Type B pancreatic cell (in vitro differentiated cells): ENCODE measurements at regions not wholly inside any gene's neighbourhood (a gene's known extent, or its start where the extent isn't known, plus 50 kb on each side); places are given as distances from the start of the nearest gene placed in this dataset.

ENCODE experiments used
- DNase-seq: peaks from one replicate; pipeline ENCODE4 v3.0.0; 2021; ENCODE audit warnings: mixed read lengths; ENCODE audit not compliant: unreplicated experiment; ENCODE audit errors: extremely low spot score
- H3K27ac Mint-ChIP-seq: 2 replicates; pipeline ENCODE4 v1.8.0; 2021; ENCODE audit warnings: mild to moderate bottlenecking, mixed read lengths
- H3K27me3 Mint-ChIP-seq: 2 replicates; pipeline ENCODE4 v1.8.0; 2021; ENCODE audit warnings: mixed read lengths
- H3K36me3 Mint-ChIP-seq: 2 replicates; pipeline ENCODE4 v1.8.0; 2021; ENCODE audit warnings: mixed read lengths
- H3K4me1 Mint-ChIP-seq: one replicate; pipeline ENCODE4 v1.8.0; 2021; ENCODE audit warnings: mixed read lengths; ENCODE audit not compliant: unreplicated experiment
- H3K4me3 Mint-ChIP-seq: 2 replicates; pipeline ENCODE4 v1.8.0; 2021; ENCODE audit warnings: mild to moderate bottlenecking, mixed read lengths
- H3K9me3 Mint-ChIP-seq: 2 replicates; pipeline ENCODE4 v1.8.0; 2021; ENCODE audit warnings: mixed read lengths
- TF ChIP-seq, protein P1 (sequence below): fragments of 200-600 bp; sonication (generic); conservative IDR thresholded peaks from 2 replicates; pipeline ENCODE4 v1.5.0; 2021; ENCODE audit warnings: antibody characterized with exemption, mild to moderate bottlenecking

DNA sequence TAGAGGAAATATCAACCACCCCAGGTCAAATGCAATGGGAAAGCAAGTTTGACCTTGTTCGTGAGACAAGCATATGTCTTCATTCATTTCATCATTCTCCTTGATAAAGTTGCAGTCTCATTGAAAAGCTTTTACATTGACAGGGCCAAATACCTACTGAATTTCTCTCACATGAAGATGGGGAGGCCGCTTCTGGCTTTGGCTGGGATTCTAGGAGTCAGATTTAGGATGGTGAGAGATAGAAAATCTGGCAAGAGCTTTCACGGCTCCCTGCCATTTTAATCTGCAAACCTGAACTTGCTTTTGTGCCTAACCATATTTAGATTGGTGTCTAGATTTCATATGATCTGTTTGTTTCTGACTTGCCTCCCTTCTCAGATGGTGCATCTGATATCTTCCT lies 88.0 kb downstream of the TMEM100 start:
- TF ChIP-seq, protein P1, sequence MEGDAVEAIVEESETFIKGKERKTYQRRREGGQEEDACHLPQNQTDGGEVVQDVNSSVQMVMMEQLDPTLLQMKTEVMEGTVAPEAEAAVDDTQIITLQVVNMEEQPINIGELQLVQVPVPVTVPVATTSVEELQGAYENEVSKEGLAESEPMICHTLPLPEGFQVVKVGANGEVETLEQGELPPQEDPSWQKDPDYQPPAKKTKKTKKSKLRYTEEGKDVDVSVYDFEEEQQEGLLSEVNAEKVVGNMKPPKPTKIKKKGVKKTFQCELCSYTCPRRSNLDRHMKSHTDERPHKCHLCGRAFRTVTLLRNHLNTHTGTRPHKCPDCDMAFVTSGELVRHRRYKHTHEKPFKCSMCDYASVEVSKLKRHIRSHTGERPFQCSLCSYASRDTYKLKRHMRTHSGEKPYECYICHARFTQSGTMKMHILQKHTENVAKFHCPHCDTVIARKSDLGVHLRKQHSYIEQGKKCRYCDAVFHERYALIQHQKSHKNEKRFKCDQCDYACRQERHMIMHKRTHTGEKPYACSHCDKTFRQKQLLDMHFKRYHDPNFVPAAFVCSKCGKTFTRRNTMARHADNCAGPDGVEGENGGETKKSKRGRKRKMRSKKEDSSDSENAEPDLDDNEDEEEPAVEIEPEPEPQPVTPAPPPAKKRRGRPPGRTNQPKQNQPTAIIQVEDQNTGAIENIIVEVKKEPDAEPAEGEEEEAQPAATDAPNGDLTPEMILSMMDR: no peak
- Mint-ChIP-seq H3K4me3 (no peak overlapping the region), H3K4me1 (peaks cover 11% of the 10 kb centered on the region), H3K36me3 (no peaks in the 10 kb centered on the region), H3K27me3 (no peaks in the 10 kb centered on the region), H3K27ac (no peak overlapping the region), H3K9me3 (no peaks in the 10 kb centered on the region)
- no peak for DNase-seq

DNA sequence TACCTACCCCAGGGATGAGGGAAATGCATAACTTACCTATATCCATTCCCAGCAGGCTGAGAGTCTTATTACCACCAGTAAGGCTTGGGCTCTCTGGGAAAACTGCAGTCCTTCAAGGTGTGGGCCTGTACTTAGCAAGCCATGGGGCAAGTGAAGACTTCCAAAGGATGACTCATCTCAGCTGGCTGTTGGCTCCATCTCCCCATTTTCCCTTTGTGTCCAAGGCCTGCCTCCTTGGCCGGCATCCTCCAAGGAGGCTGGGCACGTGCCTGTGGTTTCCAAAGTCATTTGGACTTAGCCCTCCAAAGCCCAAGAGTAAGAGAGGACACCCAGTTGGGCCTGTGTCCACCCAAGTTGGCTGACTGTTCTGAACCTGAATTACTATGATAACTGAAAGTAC lies 89.8 kb downstream of the TMEM100 start:
- TF ChIP-seq, protein P1: no peak
- Mint-ChIP-seq H3K36me3 (no peaks in the 10 kb centered on the region), H3K4me3 (no peak overlapping the region), H3K27me3 (no peaks in the 10 kb centered on the region), H3K4me1 (peaks cover 11% of the 10 kb centered on the region), H3K9me3 (no peaks in the 10 kb centered on the region), H3K27ac (no peak overlapping the region)
- DNase-seq: no peak

DNA sequence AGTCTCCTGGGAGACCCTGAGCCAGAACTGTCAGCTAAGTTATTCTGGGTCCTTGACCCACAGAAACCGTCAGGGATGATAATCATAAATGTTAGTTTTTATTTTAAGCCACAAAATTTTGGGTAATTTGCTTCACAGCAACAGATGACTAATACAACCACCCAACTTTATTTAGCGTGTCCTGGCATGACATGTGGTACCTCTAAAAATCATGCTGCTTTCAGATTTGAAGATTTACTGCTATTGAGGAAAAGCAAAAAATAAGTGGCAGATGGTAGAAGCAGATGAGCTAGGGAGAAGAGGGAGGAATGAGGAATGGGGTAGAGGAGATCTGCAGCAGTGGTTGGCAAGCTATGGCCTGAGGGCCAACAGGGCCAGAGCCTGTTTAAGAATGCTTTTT lies 90.4 kb downstream of the TMEM100 start:
- no peaks in the 10 kb centered on the region for H3K27me3 Mint-ChIP-seq
- no peaks in the 10 kb centered on the region for H3K36me3 Mint-ChIP-seq
- TF ChIP-seq, protein P1: no peak
- DNase-seq: no peak
- H3K27ac Mint-ChIP-seq: no peak overlapping the region
- H3K4me3 Mint-ChIP-seq: no peak overlapping the region
- no peaks in the 10 kb centered on the region for H3K9me3 Mint-ChIP-seq
- peaks cover 11% of the 10 kb centered on the region for H3K4me1 Mint-ChIP-seq

DNA sequence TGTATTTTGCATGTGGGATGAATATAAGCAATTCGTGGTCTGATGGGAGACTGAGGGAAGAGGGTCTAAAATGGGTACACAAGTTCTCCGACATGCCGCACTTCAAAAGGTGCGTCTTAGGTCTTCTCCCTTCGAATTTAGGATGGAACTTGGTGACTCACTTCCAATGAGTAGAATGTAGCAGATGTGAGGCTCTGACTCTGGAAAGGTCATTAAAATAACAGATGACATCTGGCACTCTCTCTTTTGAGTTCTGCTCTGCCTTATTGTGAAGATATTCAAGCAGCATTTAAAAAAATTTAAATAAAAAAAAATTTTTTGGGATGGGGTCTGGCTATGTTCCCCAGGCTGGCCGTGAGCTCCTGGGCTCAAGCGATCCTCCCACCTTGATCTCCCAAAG lies 92.7 kb downstream of the TMEM100 start:
- TF ChIP-seq, protein P1: no peak
- Mint-ChIP-seq H3K27ac (no peak overlapping the region), H3K4me1 (peaks cover 2% of the 10 kb centered on the region), H3K36me3 (no peaks in the 10 kb centered on the region), H3K27me3 (no peaks in the 10 kb centered on the region), H3K9me3 (no peaks in the 10 kb centered on the region), H3K4me3 (no peak overlapping the region)
- no peak for DNase-seq

DNA sequence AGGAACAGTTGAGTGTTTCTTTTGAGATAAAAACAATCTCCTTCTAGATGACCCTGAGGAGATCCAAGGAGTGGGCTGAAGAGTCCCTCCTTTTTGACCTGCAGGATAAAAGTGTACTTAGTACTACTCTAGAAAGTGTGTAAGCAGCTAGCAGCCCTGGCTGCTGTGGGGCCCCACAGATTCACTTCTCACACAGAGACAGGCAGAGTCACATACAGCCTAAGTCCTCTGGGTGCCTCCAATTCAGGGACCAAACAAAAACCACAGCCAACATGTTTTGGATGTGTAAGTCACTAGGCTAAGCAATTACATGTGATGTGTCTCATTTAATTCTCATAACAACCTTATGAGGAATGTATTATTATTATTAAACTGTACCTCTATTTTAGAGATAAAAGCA lies 97.1 kb downstream of the TMEM100 start:
- Mint-ChIP-seq H3K27me3 (peaks cover 4% of the 10 kb centered on the region), H3K4me1 (no peaks in the 10 kb centered on the region), H3K36me3 (no peaks in the 10 kb centered on the region), H3K4me3 (no peak overlapping the region), H3K9me3 (no peaks in the 10 kb centered on the region), H3K27ac (no peak overlapping the region)
- TF ChIP-seq, protein P1: no peak
- no peak for DNase-seq

DNA sequence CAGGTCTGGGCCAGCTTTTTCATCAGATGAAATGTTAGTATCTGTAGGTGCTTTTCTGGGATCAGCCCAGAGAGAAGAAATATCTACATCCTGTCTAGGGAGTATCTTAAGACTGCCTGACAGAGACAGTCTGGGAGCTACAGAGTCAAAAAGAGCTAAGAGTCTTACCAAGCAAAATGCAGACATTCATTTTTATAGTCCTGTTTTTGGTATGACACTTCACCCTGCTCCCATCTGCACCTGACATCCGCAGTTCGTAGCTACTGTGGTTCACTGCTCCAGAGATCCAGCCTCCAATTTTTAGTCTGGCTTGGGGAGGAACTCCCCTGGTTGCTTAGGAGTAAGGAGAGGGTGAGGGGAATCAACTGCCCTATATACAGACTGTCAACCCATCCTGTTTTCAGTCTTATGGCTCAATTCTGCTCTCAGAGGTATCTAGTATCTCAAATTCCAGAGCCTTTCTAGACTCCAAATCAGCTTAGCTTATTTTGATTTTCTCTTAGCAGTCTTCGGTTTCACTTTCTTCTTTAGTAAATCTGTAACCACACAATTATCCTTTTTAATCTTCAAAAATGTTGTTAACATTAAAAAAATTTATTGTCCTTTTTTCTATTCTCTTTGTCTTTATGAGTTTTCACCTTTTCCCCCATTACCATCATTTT lies 97.8 kb downstream of the TMEM100 start:
- H3K36me3 Mint-ChIP-seq: no peaks in the 10 kb centered on the region
- no peak overlapping the region for H3K27ac Mint-ChIP-seq
- no peaks in the 10 kb centered on the region for H3K9me3 Mint-ChIP-seq

More for the DNA sequence above, 97.8 kb downstream of the TMEM100 start:
- Mint-ChIP-seq H3K27me3 (peaks cover 4% of the 10 kb centered on the region), H3K4me3 (no peak overlapping the region), H3K4me1 (no peaks in the 10 kb centered on the region)
- DNase-seq: no peak
- TF ChIP-seq, protein P1: no peak
